ENCODE measurements at regions not wholly inside any gene's neighbourhood (a gene's known extent, or its start where the extent isn't known, plus 50 kb on each side); places are given as distances from the start of the nearest gene placed in this dataset.

GRCh38 chr5:124847907-124848306 is 101.5 kb upstream of the ZNF608 start:
- Histone ChIP-seq H3K27ac (ENCODE audit: low read depth in 1 of 2, low read length in 2 of 2) (no peak overlapping the region), H3K4me1 (ENCODE audit: control insufficient read depth in 1 of 2, insufficient read depth in 2 of 2, low read length in 2 of 2) (no peaks in the 10 kb centered on the region), H3K36me3 (ENCODE audit: control insufficient read depth in 1 of 2, insufficient read depth in 2 of 2, low read length in 1 of 2) (no peaks in the 10 kb centered on the region), H3K27me3 (ENCODE audit: control insufficient read depth in 1 of 2, insufficient read depth in 2 of 2, low read length in 1 of 2) (no peaks in the 10 kb centered on the region), H3K9me3 (ENCODE audit: control insufficient read depth, low read length) (no peaks in the 10 kb centered on the region), H3K4me3 (ENCODE audit: low read length in 2 of 2) (no peak overlapping the region)
- intact Hi-C loops (cut with DNase I) = no loop called here
- WGBS, 2 donors = 82 to 86% methylated on average over 3 of the region's 3 CpGs
- ATAC-seq (ENCODE audit: low FRiP score) = no peak
- DNase-seq = no peak

GRCh38 chr5:124849774-124850173 is 103.3 kb upstream of the ZNF608 start:
- H3K27ac ChIP-seq (ENCODE audit: low read depth in 1 of 2, low read length in 2 of 2) = no peak overlapping the region
- DNase-seq (no peak), ATAC-seq (ENCODE audit: low FRiP score) (no peak)
- H3K4me1 ChIP-seq (ENCODE audit: control insufficient read depth in 1 of 2, insufficient read depth in 2 of 2, low read length in 2 of 2) = no peaks in the 10 kb centered on the region
- no peaks in the 10 kb centered on the region for H3K9me3 ChIP-seq (ENCODE audit: control insufficient read depth, low read length)
- H3K4me3 ChIP-seq (ENCODE audit: low read length in 2 of 2) = no peak overlapping the region
- intact Hi-C loops (cut with DNase I) = no loop called here
- H3K36me3 ChIP-seq (ENCODE audit: control insufficient read depth in 1 of 2, insufficient read depth in 2 of 2, low read length in 1 of 2) = no peaks in the 10 kb centered on the region
- H3K27me3 ChIP-seq (ENCODE audit: control insufficient read depth in 1 of 2, insufficient read depth in 2 of 2, low read length in 1 of 2) = no peaks in the 10 kb centered on the region
- 61% methylated on average over 3 of the region's 3 CpGs for WGBS, 2 donors

- WGBS, 2 donors = 94 to 99% methylated on average over 3 of the region's 3 CpGs
- no peak for ATAC-seq (ENCODE audit: low FRiP score)
These were observed 110.3 kb upstream of the ZNF608 start for GRCh38 chr5:124856726-124857125.

GRCh38 chr5:124858612-124859011 is 112.2 kb upstream of the ZNF608 start:
- intact Hi-C loops (cut with DNase I) = no loop called here
- Histone ChIP-seq H3K27me3 (ENCODE audit: control insufficient read depth in 1 of 2, insufficient read depth in 2 of 2, low read length in 1 of 2) (no peaks in the 10 kb centered on the region), H3K9me3 (ENCODE audit: control insufficient read depth, low read length) (no peaks in the 10 kb centered on the region), H3K36me3 (ENCODE audit: control insufficient read depth in 1 of 2, insufficient read depth in 2 of 2, low read length in 1 of 2) (no peaks in the 10 kb centered on the region), H3K4me1 (ENCODE audit: control insufficient read depth in 1 of 2, insufficient read depth in 2 of 2, low read length in 2 of 2) (no peaks in the 10 kb centered on the region), H3K4me3 (ENCODE audit: low read length in 2 of 2) (no peak overlapping the region), H3K27ac (ENCODE audit: low read depth in 1 of 2, low read length in 2 of 2) (no peak overlapping the region)
- ATAC-seq (ENCODE audit: low FRiP score) (no peak), DNase-seq (no peak)
- 93 to 97% methylated on average over 2 of the region's 2 CpGs for WGBS, 2 donors

More at GRCh38 chr5:124856726-124857125, 110.3 kb upstream of the ZNF608 start:
- intact Hi-C loops (cut with DNase I) = no loop called here
- H3K9me3 ChIP-seq (ENCODE audit: control insufficient read depth, low read length) = no peaks in the 10 kb centered on the region
- H3K4me3 ChIP-seq (ENCODE audit: low read length in 2 of 2) = no peak overlapping the region
- no peak for DNase-seq
- H3K36me3 ChIP-seq (ENCODE audit: control insufficient read depth in 1 of 2, insufficient read depth in 2 of 2, low read length in 1 of 2) = no peaks in the 10 kb centered on the region
- H3K27ac ChIP-seq (ENCODE audit: low read depth in 1 of 2, low read length in 2 of 2) = no peak overlapping the region
- H3K27me3 ChIP-seq (ENCODE audit: control insufficient read depth in 1 of 2, insufficient read depth in 2 of 2, low read length in 1 of 2) = no peaks in the 10 kb centered on the region
- H3K4me1 ChIP-seq (ENCODE audit: control insufficient read depth in 1 of 2, insufficient read depth in 2 of 2, low read length in 2 of 2) = no peaks in the 10 kb centered on the region

- intact Hi-C loops (cut with DNase I) = no loop called here
- Histone ChIP-seq H3K36me3 (ENCODE audit: control insufficient read depth in 1 of 2, insufficient read depth in 2 of 2, low read length in 1 of 2) (no peaks in the 10 kb centered on the region), H3K27ac (ENCODE audit: low read depth in 1 of 2, low read length in 2 of 2) (no peak overlapping the region), H3K4me3 (ENCODE audit: low read length in 2 of 2) (no peak overlapping the region), H3K4me1 (ENCODE audit: control insufficient read depth in 1 of 2, insufficient read depth in 2 of 2, low read length in 2 of 2) (no peaks in the 10 kb centered on the region), H3K27me3 (ENCODE audit: control insufficient read depth in 1 of 2, insufficient read depth in 2 of 2, low read length in 1 of 2) (no peaks in the 10 kb centered on the region), H3K9me3 (ENCODE audit: control insufficient read depth, low read length) (no peaks in the 10 kb centered on the region)
- peak; percentile 41 for ATAC-seq (ENCODE audit: low FRiP score)
- WGBS, 2 donors = 81 to 87% methylated on average over 4 of the region's 4 CpGs
- DNase-seq = peak in 1 of 2 donors; percentile 71
These were observed 112.6 kb upstream of the ZNF608 start for GRCh38 chr5:124859027-124859426.

GRCh38 chr5:124859556-124860290 is 113.3 kb upstream of the ZNF608 start:
- H3K36me3 ChIP-seq (ENCODE audit: control insufficient read depth in 1 of 2, insufficient read depth in 2 of 2, low read length in 1 of 2) = no peaks in the 10 kb centered on the region
- ATAC-seq (ENCODE audit: low FRiP score) = no peak
- no peak overlapping the region for H3K4me3 ChIP-seq (ENCODE audit: low read length in 2 of 2)
- no peaks in the 10 kb centered on the region for H3K9me3 ChIP-seq (ENCODE audit: control insufficient read depth, low read length)
- no peaks in the 10 kb centered on the region for H3K4me1 ChIP-seq (ENCODE audit: control insufficient read depth in 1 of 2, insufficient read depth in 2 of 2, low read length in 2 of 2)
- no peak for DNase-seq
- 93 to 97% methylated on average over 3 of the region's 3 CpGs for WGBS, 2 donors
- intact Hi-C loops (cut with DNase I) = no loop called here
- H3K27me3 ChIP-seq (ENCODE audit: control insufficient read depth in 1 of 2, insufficient read depth in 2 of 2, low read length in 1 of 2) = no peaks in the 10 kb centered on the region
- H3K27ac ChIP-seq (ENCODE audit: low read depth in 1 of 2, low read length in 2 of 2) = no peak overlapping the region

GRCh38 chr5:124860291-124860655 is 113.8 kb upstream of the ZNF608 start:
- intact Hi-C loops (cut with DNase I) = no loop called here
- WGBS, 2 donors = 92 to 94% methylated on average over 4 of the region's 4 CpGs

GRCh38 chr5:124865066-124865465 is 118.6 kb upstream of the ZNF608 start:
- intact Hi-C loops (cut with DNase I) = no loop called here
- Histone ChIP-seq H3K9me3 (ENCODE audit: control insufficient read depth, low read length) (no peaks in the 10 kb centered on the region), H3K27ac (ENCODE audit: low read depth in 1 of 2, low read length in 2 of 2) (no peak overlapping the region), H3K27me3 (ENCODE audit: control insufficient read depth in 1 of 2, insufficient read depth in 2 of 2, low read length in 1 of 2) (no peaks in the 10 kb centered on the region), H3K36me3 (ENCODE audit: control insufficient read depth in 1 of 2, insufficient read depth in 2 of 2, low read length in 1 of 2) (no peaks in the 10 kb centered on the region), H3K4me3 (ENCODE audit: low read length in 2 of 2) (no peak overlapping the region), H3K4me1 (ENCODE audit: control insufficient read depth in 1 of 2, insufficient read depth in 2 of 2, low read length in 2 of 2) (peaks cover 0 to 3% of the 10 kb centered on the region in 2 donors)
- WGBS, 2 donors = 94% methylated on average over 3 of the region's 3 CpGs
- no peak for ATAC-seq (ENCODE audit: low FRiP score)
- DNase-seq = no peak

More at GRCh38 chr5:124860291-124860655, 113.8 kb upstream of the ZNF608 start:
- Histone ChIP-seq H3K36me3 (ENCODE audit: control insufficient read depth in 1 of 2, insufficient read depth in 2 of 2, low read length in 1 of 2) (no peaks in the 10 kb centered on the region), H3K27ac (ENCODE audit: low read depth in 1 of 2, low read length in 2 of 2) (no peak overlapping the region), H3K4me3 (ENCODE audit: low read length in 2 of 2) (no peak overlapping the region), H3K27me3 (ENCODE audit: control insufficient read depth in 1 of 2, insufficient read depth in 2 of 2, low read length in 1 of 2) (no peaks in the 10 kb centered on the region), H3K4me1 (ENCODE audit: control insufficient read depth in 1 of 2, insufficient read depth in 2 of 2, low read length in 2 of 2) (no peaks in the 10 kb centered on the region), H3K9me3 (ENCODE audit: control insufficient read depth, low read length) (no peaks in the 10 kb centered on the region)
- no peak for DNase-seq
- ATAC-seq (ENCODE audit: low FRiP score) = no peak

- Histone ChIP-seq H3K4me3 (ENCODE audit: low read length in 2 of 2) (no peak overlapping the region), H3K27me3 (ENCODE audit: control insufficient read depth in 1 of 2, insufficient read depth in 2 of 2, low read length in 1 of 2) (no peaks in the 10 kb centered on the region), H3K4me1 (ENCODE audit: control insufficient read depth in 1 of 2, insufficient read depth in 2 of 2, low read length in 2 of 2) (peaks cover 0 to 8% of the 10 kb centered on the region in 2 donors), H3K9me3 (ENCODE audit: control insufficient read depth, low read length) (no peaks in the 10 kb centered on the region), H3K36me3 (ENCODE audit: control insufficient read depth in 1 of 2, insufficient read depth in 2 of 2, low read length in 1 of 2) (no peaks in the 10 kb centered on the region), H3K27ac (ENCODE audit: low read depth in 1 of 2, low read length in 2 of 2) (no peak overlapping the region)
- WGBS, 2 donors = 52 to 56% methylated on average over 4 of the region's 4 CpGs
- ATAC-seq (ENCODE audit: low FRiP score) (no peak), DNase-seq (no peak)
- intact Hi-C loops (cut with DNase I) = no loop called here
These were observed 119.3 kb upstream of the ZNF608 start for GRCh38 chr5:124865603-124866354.
